Glutamatergic neuron (in vitro differentiated cells): ENCODE measurements at regions not wholly inside any gene's neighbourhood (a gene's known extent, or its start where the extent isn't known, plus 50 kb on each side); places are given as distances from the start of the nearest gene placed in this dataset.

Experiments
- DNase-seq: peaks from one replicate; pipeline ENCODE4 v3.0.0; 2022
- H3K27ac Mint-ChIP-seq: one replicate; pipeline ENCODE4 v1.8.0; 2020; ENCODE audit warnings: mild to moderate bottlenecking, mixed read lengths, inconsistent platforms; ENCODE audit not compliant: unreplicated experiment
- H3K27me3 Mint-ChIP-seq: one replicate; pipeline ENCODE4 v1.8.0; 2020; ENCODE audit warnings: mild to moderate bottlenecking, moderate library complexity, mixed read lengths, inconsistent platforms; ENCODE audit not compliant: unreplicated experiment
- H3K36me3 Mint-ChIP-seq: one replicate; pipeline ENCODE4 v1.8.0; 2020; ENCODE audit warnings: mild to moderate bottlenecking, mixed read lengths, inconsistent platforms; ENCODE audit not compliant: unreplicated experiment
- H3K4me1 Mint-ChIP-seq: one replicate; pipeline ENCODE4 v1.8.0; 2020; ENCODE audit warnings: mild to moderate bottlenecking, low read depth, mixed read lengths, inconsistent platforms; ENCODE audit not compliant: unreplicated experiment
- H3K4me3 Mint-ChIP-seq: one replicate; pipeline ENCODE4 v1.8.0; 2020; ENCODE audit warnings: mild to moderate bottlenecking, mixed read lengths, inconsistent platforms; ENCODE audit not compliant: unreplicated experiment
- H3K9me3 Mint-ChIP-seq: one replicate; pipeline ENCODE4 v1.8.0; 2020; ENCODE audit warnings: mild to moderate bottlenecking, moderate library complexity, mixed read lengths, inconsistent platforms; ENCODE audit not compliant: unreplicated experiment
- CTCF ChIP-seq: fragments of 200-600 bp; sonication (generic); IDR thresholded peaks from one replicate; pipeline ENCODE4 v1.5.0; 2021; ENCODE audit not compliant: partially characterized antibody, unreplicated experiment

- no peak for DNase-seq
- H3K27ac Mint-ChIP-seq: no peak overlapping the region
- H3K4me3 Mint-ChIP-seq: no peak overlapping the region
- H3K4me1 Mint-ChIP-seq: peaks cover 7% of the 10 kb centered on the region
- no peak for TF ChIP-seq CTCF
- no peaks in the 10 kb centered on the region for H3K36me3 Mint-ChIP-seq
- no peaks in the 10 kb centered on the region for H3K9me3 Mint-ChIP-seq
- H3K27me3 Mint-ChIP-seq: no peaks in the 10 kb centered on the region
Measured at GRCh38 chr7:81503336-81503735, 266.5 kb downstream of the HGF start.

- Mint-ChIP-seq H3K4me1 (peaks cover 7% of the 10 kb centered on the region), H3K27me3 (no peaks in the 10 kb centered on the region), H3K9me3 (no peaks in the 10 kb centered on the region), H3K36me3 (no peaks in the 10 kb centered on the region), H3K4me3 (no peak overlapping the region), H3K27ac (no peak overlapping the region)
- DNase-seq: no peak
- no peak for TF ChIP-seq CTCF
Measured at GRCh38 chr7:81501220-81501619, 268.6 kb downstream of the HGF start.

- H3K4me1 Mint-ChIP-seq: peaks cover 7% of the 10 kb centered on the region
- H3K4me3 Mint-ChIP-seq: no peak overlapping the region
- no peaks in the 10 kb centered on the region for H3K27me3 Mint-ChIP-seq
- TF ChIP-seq CTCF: no peak
- no peaks in the 10 kb centered on the region for H3K9me3 Mint-ChIP-seq
- no peak overlapping the region for H3K27ac Mint-ChIP-seq
- H3K36me3 Mint-ChIP-seq: no peaks in the 10 kb centered on the region
- no peak for DNase-seq
Measured at GRCh38 chr7:81500631-81501030, 269.2 kb downstream of the HGF start.

- Mint-ChIP-seq H3K36me3 (no peaks in the 10 kb centered on the region), H3K27me3 (no peaks in the 10 kb centered on the region), H3K9me3 (no peaks in the 10 kb centered on the region), H3K4me3 (no peak overlapping the region), H3K4me1 (peaks cover 7% of the 10 kb centered on the region), H3K27ac (no peak overlapping the region)
- DNase-seq: no peak
- peak; percentile 34 for TF ChIP-seq CTCF
Measured at GRCh38 chr7:81499262-81500116, 270.4 kb downstream of the HGF start.

GRCh38 chr7:81498176-81498575, 271.7 kb downstream of the HGF start:
- peaks cover 7% of the 10 kb centered on the region for H3K4me1 Mint-ChIP-seq
- no peak overlapping the region for H3K27ac Mint-ChIP-seq
- H3K9me3 Mint-ChIP-seq: no peaks in the 10 kb centered on the region

More at GRCh38 chr7:81498176-81498575, 271.7 kb downstream of the HGF start:
- no peak for DNase-seq
- no peak overlapping the region for H3K4me3 Mint-ChIP-seq
- no peaks in the 10 kb centered on the region for H3K27me3 Mint-ChIP-seq
- no peak for TF ChIP-seq CTCF
- no peaks in the 10 kb centered on the region for H3K36me3 Mint-ChIP-seq
